ENCODE measurements at regions not wholly inside any gene's neighbourhood (a gene's known extent, or its start where the extent isn't known, plus 50 kb on each side); places are given as distances from the start of the nearest gene placed in this dataset.

- TF ChIP-seq CTCF (IDR thresholded peaks at IDR 0.05) (no peak), EZH2 (IDR thresholded peaks at IDR 0.05; ENCODE audit: borderline replicate concordance, insufficient read depth, low read depth, low read length, poor library complexity, severe bottlenecking) (no peak)
Observed at GRCh38 chr3:95595416-95596075, 1218.8 kb upstream of the EPHA6 start.

Data from B cell (primary cell).